Adrenal gland (tissue), 5 donors: ENCODE measurements at regions not wholly inside any gene's neighbourhood (a gene's known extent, or its start where the extent isn't known, plus 50 kb on each side); places are given as distances from the start of the nearest gene placed in this dataset.

ENCODE experiments used
- CTCF ChIP-seq, 6 experiments: fragments of 450-650 bp in 4 of 6; fragments of 200-600 bp in 2 of 6; sonication (generic) in 1 of 6; IDR thresholded peaks; 1 replicate in 5 of 6; 2 replicates in 1 of 6; pipeline versions ENCODE4 v1.5.1 to v1.8.0; 2016 to 2021; ENCODE audit warnings: antibody characterized with exemption in 6 of 6, mild to moderate bottlenecking in 2 of 6, moderate library complexity in 1 of 6
- POLR2A ChIP-seq, 2 donors: fragments of 450-650 bp; IDR thresholded peaks; one replicate each; pipeline ENCODE4 v1.6.1; 2017; ENCODE audit warnings: antibody characterized with exemption in 2 of 2, mild to moderate bottlenecking in 2 of 2, moderate library complexity in 1 of 2
- donor health status: DM: no; HTN: no; CAD: no.

GRCh38 chr7:68717176-68717575 is 881.1 kb upstream of the AUTS2 start:
- TF ChIP-seq CTCF (IDR thresholded peaks at IDR 0.05) (no peak), POLR2A (IDR thresholded peaks at IDR 0.05) (no peak)
